Fibroblast of skin of left quadriceps (primary cell): ENCODE measurements at regions not wholly inside any gene's neighbourhood (a gene's known extent, or its start where the extent isn't known, plus 50 kb on each side); places are given as distances from the start of the nearest gene placed in this dataset.

Experiments used
- DNase-seq, 2 experiments: peaks; one replicate each; pipeline ENCODE4 v3.0.0-alpha.2; 2013; ENCODE audit warnings: low read depth in 2 of 2

DNA sequence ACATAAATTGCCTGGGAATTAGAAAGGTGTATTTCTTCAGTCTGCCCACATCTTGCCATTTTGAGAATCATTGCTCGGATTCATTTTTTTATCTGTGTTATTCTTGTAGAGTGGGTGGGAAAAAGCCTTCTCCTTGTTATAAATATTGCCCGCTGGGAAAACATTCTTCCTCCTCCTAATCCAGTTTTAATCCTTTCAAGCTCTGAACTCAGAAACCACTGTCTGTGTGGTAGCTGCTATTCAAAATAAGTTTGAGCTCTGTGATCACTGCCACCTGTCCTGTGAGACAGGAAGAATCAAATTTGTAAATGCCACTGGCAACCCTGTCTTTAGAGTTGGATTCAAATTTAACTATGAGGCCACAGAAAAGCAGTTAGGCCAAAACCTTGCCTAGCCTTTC is 1875.2 kb upstream of the PIK3C3 start:
- DNase-seq = no peak

- no peak for DNase-seq
Observed at GRCh38 chr18:40075616-40076015, 1879.4 kb upstream of the PIK3C3 start.

DNA sequence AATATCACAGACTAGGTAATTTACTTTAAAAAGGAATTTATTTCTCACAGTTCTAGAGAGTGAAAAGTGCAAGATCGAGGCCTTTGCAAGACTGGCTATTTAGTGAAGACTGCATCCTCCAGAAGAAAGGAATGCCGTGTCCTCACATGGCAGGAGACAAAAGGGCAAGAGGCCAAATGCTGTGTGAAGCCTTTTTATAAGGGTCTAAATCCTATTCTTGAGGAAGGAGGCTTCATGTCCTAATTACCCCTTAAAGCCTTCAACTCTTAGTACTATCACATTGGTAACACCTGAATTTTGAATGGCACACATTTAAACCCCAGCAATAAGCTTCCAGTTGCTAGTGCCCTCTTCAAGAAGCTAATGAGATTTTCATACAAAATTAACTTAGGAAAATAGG is 1882.3 kb upstream of the PIK3C3 start:
- no peak for DNase-seq

DNA sequence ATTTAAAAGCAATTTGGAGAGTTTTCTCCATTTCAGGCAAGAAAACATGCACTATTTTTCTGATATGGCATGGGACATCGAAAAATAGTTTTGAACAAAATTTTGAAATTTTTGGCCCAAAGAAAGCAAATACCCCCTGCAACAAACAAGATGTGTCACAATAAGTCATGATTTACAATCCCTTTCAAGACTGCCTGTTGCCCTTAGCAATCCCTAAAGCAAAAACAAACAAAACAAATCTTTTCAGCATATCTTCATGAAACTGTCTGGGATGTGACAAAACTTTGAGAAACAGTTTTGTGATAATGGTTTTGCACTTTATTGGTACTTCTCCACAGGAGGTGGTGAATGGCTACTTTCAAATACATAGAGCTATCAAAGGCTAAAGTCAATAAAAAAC is 1888.7 kb upstream of the PIK3C3 start:
- no peak for DNase-seq

- no peak for DNase-seq
Observed at GRCh38 chr18:40063488-40063887, 1891.5 kb upstream of the PIK3C3 start.

DNA sequence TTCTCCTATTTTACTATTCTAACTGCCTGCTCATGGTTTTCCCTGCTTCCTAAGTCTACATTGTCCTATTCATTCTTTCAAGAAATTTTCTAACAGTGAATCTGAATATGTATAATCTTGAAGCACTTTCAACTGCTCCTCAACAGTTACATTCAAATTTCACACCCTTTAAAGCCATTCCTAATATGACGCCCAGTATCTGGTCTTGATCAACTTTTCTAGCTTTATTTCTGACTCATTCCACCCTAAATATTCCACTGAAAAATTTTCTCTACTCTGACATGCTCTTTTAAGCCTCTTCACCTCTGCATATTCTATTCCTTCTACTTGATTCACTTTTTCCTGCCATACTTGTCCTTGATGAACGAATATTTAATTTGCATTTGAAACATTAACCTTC is 1893.9 kb upstream of the PIK3C3 start:
- DNase-seq = no peak

DNA sequence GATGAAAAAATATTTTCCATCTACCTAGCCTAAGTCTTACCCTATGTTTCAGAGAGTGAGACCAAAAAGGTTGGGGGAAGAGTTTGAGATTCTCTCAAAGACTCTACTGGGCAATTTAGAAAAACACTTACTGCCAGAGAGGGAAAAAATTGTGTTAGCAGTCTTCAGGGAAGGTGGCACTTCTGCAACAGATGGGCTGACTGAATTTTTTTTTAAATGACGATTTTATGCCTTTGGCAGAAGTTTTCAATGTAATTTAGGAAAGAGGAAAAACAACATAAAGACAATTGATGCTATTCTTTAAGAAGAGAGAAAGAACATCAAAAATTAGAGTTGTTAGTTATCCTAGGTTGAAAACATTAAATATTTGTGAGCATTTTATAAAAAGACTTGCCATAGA is 1894.5 kb upstream of the PIK3C3 start:
- DNase-seq = no peak

DNA sequence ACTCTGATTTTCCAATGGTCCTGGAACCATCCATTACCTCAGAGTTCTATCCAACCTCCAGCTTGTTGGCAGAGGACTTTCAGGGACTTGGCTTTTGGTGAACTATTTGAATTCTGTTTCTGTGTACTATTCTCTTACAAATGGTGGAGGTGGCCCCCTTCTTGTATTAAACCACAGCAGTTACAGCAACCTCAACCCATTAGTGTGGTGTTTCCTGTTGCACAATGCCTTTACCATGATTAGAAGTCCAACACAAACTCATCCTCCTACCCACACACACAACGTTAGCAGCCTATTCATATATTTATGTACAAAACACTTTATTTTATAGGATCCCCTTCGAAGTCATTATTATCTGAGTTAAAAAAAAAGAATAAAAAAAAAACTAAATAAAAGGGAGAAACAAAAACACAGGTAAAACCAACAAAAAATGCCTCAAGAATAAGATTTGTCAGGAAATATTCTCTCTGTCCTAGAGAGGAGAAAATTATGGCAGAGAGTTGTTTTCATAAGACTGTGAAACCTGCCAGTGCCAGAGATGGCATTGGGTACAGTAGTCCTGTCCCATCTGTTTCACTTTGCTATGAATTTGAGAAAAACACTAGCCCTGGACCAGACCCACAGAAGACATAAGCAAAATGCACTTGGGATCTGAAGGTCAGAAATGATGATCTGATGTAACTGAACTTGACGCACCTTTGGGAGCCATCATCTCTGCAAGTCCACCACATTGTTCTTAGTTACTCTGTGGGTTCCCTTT is 1896.0 kb upstream of the PIK3C3 start:
- no peak for DNase-seq

DNA sequence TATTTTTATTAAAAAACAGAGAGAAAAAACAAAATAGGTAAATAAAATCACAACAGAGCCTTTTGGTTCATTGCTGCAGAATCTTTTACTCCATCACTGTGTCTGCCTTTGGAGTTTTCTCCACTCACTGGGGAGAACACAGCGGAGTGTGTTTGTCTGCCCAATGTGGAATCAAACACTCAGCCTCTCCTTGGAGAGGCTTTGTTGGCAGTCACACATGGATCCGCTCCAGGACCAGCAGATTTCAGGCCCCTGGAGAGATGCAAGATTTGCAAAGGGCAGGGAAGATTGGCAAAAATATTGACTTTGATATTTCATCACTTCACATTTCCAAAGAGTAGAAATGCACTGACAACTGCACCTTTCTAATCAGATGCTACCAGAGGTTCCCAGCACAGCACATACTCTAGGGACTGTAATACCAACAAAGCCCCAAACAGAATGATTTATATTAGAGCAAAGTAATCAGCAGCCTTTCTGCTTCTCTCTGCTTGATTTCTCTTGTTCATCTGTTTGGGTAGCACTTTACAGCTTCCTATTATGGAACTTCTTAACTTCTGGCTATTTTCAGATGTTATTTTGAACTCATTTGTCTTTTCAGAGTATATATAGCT is 1898.8 kb upstream of the PIK3C3 start:
- DNase-seq = no peak

DNA sequence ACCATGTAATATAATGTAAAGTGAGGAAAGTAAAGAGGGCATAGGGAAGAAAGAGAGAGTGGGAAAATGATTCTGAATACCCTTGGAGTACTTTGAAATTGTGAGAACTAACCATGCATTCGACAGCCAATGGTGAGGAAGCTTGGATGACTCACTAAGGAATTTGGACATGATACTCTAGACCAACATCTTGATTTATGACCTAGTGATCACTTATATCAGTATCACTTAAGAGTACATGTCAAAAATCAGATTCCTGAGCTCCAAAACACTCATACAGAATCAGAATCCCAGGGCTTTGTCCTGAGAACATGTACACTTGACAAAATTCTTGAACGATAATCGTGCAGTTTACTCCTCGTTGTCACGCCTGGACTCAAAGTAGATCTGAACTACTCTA is 1899.8 kb upstream of the PIK3C3 start:
- no peak for DNase-seq

DNA sequence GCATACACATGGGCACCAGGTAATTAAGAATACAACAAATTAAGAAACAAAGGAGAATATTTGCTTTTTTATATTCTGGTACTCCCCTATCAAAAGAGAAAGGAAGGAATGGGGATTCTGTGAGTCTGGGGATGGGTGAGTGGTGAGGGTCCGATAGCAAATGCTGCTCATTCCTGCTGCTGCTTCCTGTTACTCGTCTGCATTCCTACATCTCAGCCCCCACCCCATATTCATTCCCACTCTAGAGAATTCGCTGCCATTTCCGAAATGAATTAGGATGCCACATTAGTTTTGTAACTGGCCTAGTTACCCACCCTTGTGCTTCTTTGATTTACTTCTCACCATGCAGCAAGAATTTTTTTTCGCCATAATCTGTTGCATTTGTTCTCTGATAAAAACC is 1905.3 kb upstream of the PIK3C3 start:
- DNase-seq = no peak

DNA sequence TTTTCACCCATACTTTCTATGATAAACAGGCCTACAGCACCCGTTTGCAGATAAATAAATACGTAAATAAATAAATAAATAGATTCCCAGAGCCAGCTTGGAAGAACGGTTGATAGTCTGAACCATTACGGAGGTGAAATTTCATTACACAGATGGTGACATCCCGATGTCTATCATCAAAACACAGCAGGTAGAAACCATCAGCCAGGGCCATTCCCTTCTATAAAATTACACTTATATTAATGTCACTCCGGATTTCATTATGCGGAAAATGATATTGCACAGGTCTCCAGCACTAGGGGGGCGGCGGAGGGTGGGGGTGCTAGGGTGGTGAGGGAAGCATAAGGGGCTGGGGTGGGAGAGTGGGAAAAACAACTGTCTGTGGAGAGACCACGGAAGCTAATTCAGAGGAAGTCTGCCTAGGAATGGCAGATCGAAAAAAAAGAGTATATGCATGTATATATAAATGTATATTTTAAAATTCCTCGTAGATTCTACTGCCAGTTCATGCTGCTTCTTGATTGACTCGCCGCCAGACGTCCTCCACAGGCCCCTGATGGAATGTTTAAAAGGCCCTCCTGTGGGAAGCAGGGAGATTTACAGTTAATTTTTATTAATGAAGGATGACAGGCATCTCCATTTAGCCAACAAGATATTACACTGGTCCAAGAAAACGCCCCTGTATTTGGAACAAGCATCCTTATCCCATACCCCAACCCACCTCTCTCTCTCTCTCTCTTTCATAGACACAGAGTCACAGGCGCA is 1906.0 kb upstream of the PIK3C3 start:
- DNase-seq = no peak

- no peak for DNase-seq
Observed at GRCh38 chr18:40048253-40048652, 1906.8 kb upstream of the PIK3C3 start.

DNA sequence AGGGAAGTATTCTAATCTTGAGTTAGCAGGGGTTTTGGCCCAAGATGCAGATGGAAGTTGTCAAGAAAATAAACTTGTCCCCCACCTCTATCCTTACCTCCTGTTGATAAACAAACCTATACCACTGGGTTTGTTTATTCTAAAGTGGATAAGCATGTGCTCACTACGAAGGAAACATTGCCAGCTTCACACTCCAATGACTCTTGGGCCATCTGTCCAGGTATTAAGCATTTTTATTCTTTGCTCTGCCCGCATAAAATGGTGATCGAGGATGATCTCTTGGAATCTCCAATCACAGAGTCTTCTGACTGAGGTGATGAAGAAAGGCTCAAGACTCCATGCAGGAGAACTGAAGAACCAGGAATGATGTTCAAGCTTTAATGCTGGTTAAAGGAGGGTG is 1908.4 kb upstream of the PIK3C3 start:
- no peak for DNase-seq

DNA sequence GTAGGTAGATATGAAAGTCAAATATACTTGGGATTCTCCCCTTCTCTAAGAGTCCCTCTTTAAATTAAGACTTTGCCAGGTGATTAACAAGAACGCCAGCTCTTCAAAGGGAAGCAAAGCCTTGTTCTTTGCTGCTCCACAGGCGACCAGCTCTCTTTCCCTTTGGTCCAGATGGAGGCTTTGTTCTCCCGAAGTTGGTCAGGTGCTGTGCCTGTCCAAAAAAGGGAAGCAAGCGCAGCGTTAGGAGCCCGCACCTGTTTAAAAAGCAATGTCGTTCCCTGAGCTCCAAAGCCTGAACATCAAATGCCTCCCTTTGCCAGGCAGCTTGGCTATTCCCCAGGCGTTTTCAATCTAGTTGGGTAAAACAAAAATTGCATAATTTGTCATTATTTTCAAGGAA is 1913.1 kb upstream of the PIK3C3 start:
- DNase-seq = no peak

DNA sequence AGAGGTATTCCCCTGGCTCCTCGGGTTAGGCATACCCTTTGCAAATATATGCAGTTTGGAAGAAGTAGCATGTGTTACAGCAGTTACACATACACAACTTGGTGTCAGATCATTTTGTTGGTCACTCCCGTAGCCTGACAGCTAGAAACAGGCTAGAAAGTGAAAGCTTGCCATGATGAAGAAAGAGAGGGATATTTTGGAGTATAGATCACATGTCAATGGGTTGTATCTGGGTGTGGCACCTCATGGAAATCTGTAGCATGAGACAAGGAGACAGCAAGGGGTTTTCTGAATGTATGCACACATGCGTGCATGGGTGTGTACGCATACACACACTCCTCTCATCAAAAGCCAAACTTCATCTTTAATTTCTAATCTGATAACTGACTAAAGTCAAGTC is 1914.5 kb upstream of the PIK3C3 start:
- no peak for DNase-seq

- DNase-seq = no peak
Observed at GRCh38 chr18:40037356-40037755, 1917.7 kb upstream of the PIK3C3 start.

DNA sequence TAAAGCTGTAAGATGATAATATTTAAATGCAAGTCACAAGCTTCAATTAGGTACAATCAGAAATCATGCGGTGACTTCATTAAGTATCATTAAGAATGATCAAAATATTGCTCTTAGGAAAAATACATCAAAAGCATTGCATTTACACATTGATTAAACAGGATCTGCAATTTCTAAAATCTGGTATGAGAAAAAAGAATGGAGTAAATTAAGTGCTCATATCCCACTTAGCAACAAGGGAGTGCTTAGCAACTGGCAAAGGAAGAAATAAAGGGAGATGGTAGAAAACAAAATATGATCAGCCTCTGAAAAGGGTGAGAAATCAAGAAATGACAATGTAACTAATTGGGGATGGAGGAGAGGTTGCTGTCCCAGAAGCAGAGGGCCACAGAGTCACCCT is 1918.2 kb upstream of the PIK3C3 start:
- DNase-seq = no peak

GRCh38 chr18:40035966-40036365 is 1919.1 kb upstream of the PIK3C3 start:
- DNase-seq = no peak

- no peak for DNase-seq
Observed at GRCh38 chr18:40032076-40032475, 1923.0 kb upstream of the PIK3C3 start.

- DNase-seq = no peak
Observed at GRCh38 chr18:40031435-40031834, 1923.6 kb upstream of the PIK3C3 start.

GRCh38 chr18:40019797-40020392 is 1935.1 kb upstream of the PIK3C3 start:
- no peak for DNase-seq

- DNase-seq = no peak
Observed at GRCh38 chr18:40018266-40018665, 1936.8 kb upstream of the PIK3C3 start.
